ENCODE measurements at regions not wholly inside any gene's neighbourhood (a gene's known extent, or its start where the extent isn't known, plus 50 kb on each side); places are given as distances from the start of the nearest gene placed in this dataset.
"Not testable (repeated sequence)": the region's sequence is repeated elsewhere in the genome, so short reads cannot be mapped to it uniquely, and the experiment has no call there.

DNA sequence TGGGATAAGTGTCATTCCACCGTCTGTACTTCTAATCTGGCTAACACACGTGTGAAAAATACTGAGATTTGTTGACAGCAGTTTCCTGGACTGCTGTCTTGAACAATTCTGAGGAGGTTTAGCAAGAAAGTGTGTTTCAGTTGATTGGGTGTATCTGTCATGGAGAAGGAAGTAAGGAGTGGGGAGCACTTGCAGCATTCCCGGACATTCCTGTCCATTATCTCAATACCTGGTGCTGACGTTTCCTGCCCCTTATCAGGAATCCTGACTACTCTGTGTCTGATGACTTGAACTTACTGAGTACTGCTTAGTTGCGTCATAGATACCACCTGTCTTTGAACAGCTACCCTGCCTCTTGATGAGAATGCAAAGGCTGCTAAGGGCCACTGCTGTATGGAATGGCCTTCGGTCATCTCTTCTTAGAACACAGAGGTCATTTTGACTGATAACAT is 72.0 kb upstream of the VKORC1L1 start:
- H3K36me3 ChIP-seq, result no peaks in the 10 kb centered on the region
- TF ChIP-seq POLR2A (IDR thresholded peaks at IDR 0.05), result no peak
- TF ChIP-seq, protein P1, sequence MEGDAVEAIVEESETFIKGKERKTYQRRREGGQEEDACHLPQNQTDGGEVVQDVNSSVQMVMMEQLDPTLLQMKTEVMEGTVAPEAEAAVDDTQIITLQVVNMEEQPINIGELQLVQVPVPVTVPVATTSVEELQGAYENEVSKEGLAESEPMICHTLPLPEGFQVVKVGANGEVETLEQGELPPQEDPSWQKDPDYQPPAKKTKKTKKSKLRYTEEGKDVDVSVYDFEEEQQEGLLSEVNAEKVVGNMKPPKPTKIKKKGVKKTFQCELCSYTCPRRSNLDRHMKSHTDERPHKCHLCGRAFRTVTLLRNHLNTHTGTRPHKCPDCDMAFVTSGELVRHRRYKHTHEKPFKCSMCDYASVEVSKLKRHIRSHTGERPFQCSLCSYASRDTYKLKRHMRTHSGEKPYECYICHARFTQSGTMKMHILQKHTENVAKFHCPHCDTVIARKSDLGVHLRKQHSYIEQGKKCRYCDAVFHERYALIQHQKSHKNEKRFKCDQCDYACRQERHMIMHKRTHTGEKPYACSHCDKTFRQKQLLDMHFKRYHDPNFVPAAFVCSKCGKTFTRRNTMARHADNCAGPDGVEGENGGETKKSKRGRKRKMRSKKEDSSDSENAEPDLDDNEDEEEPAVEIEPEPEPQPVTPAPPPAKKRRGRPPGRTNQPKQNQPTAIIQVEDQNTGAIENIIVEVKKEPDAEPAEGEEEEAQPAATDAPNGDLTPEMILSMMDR (IDR thresholded peaks at IDR 0.05), result no peak
- no peaks in the 10 kb centered on the region for H3K9me3 ChIP-seq
- H3K4me1 ChIP-seq, result no peaks in the 10 kb centered on the region
- intact Hi-C loops (cut with DNase I), result no loop called here
- 81 to 84% methylated on average over 6 of the region's 6 CpGs for WGBS, 2 donors
- no peaks in the 10 kb centered on the region for H3K27me3 ChIP-seq
- H3K4me3 ChIP-seq (replicated peaks in 1 of 3), result no peak overlapping the region
- no peak for DNase-seq
- H3K27ac ChIP-seq, result no peak overlapping the region

- H3K4me1 ChIP-seq, result no peaks in the 10 kb centered on the region
- H3K4me3 ChIP-seq (replicated peaks in 1 of 3), result no peak overlapping the region
- 77 to 90% methylated on average over 4 of the region's 4 CpGs for WGBS, 2 donors
- no peak for DNase-seq
- no peaks in the 10 kb centered on the region for H3K27me3 ChIP-seq
- no peaks in the 10 kb centered on the region for H3K36me3 ChIP-seq
- H3K27ac ChIP-seq, result no peak overlapping the region
- TF ChIP-seq, protein P1 (IDR thresholded peaks at IDR 0.05), result no peak
- TF ChIP-seq POLR2A (IDR thresholded peaks at IDR 0.05), result no peak
- intact Hi-C loops (cut with DNase I), result no loop called here
- no peaks in the 10 kb centered on the region for H3K9me3 ChIP-seq
These were observed 68.0 kb upstream of the VKORC1L1 start for GRCh38 chr7:65804887-65805286.

DNA sequence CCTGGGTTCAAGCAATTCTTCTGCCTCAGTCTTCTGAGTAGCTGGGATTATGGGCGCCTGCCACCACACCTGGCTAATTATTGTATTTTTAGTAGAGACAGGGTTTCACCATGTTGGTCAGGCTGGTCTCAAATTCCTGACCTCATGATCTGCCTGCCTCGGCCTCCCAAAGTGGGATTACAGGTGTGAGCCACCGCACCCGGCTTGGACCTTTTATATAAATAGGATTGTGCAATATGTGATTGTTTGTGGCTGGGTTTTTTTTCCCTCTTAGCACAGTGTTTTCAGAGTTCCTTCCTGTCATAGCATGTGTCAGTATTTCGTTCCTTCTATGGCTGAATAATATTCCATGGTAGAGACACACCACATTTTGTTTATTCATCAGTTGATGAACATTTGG is 65.8 kb upstream of the VKORC1L1 start:
- 75 to 93% methylated on average over 5 of the region's 5 CpGs for WGBS, 2 donors
- H3K4me1 ChIP-seq; H3K4me3 ChIP-seq (replicated peaks in 1 of 3); intact Hi-C loops (cut with DNase I); DNase-seq; H3K9me3 ChIP-seq; H3K27me3 ChIP-seq; H3K36me3 ChIP-seq; H3K27ac ChIP-seq: not testable (repeated sequence)

GRCh38 chr7:65809259-65809981 is 63.5 kb upstream of the VKORC1L1 start:
- intact Hi-C loops (cut with DNase I), result no loop called here
- Histone ChIP-seq H3K27me3 (no peaks in the 10 kb centered on the region), H3K4me3 (replicated peaks in 1 of 3) (no peak overlapping the region), H3K9me3 (no peaks in the 10 kb centered on the region), H3K4me1 (no peaks in the 10 kb centered on the region), H3K27ac (no peak overlapping the region), H3K36me3 (no peaks in the 10 kb centered on the region)
- no peak for DNase-seq
- TF ChIP-seq, protein P1 (IDR thresholded peaks at IDR 0.05), result no peak
- TF ChIP-seq POLR2A (IDR thresholded peaks at IDR 0.05), result no peak
- 63% methylated on average over 6 of the region's 6 CpGs for WGBS, 2 donors

GRCh38 chr7:65809982-65810288 is 62.9 kb upstream of the VKORC1L1 start:
- WGBS, 2 donors, result 64 to 71% methylated on average over 3 of the region's 3 CpGs
- Histone ChIP-seq H3K36me3 (no peaks in the 10 kb centered on the region), H3K4me1 (no peaks in the 10 kb centered on the region), H3K27ac (no peak overlapping the region), H3K27me3 (no peaks in the 10 kb centered on the region), H3K4me3 (replicated peaks in 1 of 3) (no peak overlapping the region), H3K9me3 (no peaks in the 10 kb centered on the region)
- intact Hi-C loops (cut with DNase I), result no loop called here
- TF ChIP-seq POLR2A (IDR thresholded peaks at IDR 0.05), result no peak
- TF ChIP-seq, protein P1 (IDR thresholded peaks at IDR 0.05), result no peak
- no peak for DNase-seq

Measured in thyroid gland (tissue), 4 donors.